ENCODE measurements at regions not wholly inside any gene's neighbourhood (a gene's known extent, or its start where the extent isn't known, plus 50 kb on each side); places are given as distances from the start of the nearest gene placed in this dataset.
A peak's percentile ranks its signal among the peaks of the same experiment; 100 is the strongest.
"Not testable (repeated sequence)": the region's sequence is repeated elsewhere in the genome, so short reads cannot be mapped to it uniquely, and the experiment has no call there.

DNA sequence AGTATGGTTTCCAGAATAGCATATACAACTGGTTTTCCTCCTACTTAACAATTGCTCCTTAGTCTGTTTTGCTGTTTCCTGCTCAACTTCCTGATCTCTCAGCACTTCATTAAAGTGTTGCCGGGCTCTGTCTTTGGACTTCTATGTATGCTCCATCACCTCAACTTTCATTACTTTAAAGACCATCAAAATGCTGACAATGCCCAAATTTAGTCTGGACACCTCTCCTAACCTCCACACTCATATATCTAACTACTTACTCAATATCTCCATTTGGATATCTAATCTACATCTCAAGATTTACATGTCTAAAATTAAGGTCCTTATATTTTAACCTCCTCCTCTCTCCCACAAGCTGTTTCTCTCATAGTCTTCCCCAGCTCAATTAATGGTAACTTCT is 54.4 kb upstream of the LGR5 start:
- no peak for DNase-seq (ENCODE audit: low read depth)
- in situ Hi-C loops (cut with HindIII; ENCODE audit: low pct_unique_long_range_greater_than_20kb, low sequenced_read_pairs): no loop called here

DNA sequence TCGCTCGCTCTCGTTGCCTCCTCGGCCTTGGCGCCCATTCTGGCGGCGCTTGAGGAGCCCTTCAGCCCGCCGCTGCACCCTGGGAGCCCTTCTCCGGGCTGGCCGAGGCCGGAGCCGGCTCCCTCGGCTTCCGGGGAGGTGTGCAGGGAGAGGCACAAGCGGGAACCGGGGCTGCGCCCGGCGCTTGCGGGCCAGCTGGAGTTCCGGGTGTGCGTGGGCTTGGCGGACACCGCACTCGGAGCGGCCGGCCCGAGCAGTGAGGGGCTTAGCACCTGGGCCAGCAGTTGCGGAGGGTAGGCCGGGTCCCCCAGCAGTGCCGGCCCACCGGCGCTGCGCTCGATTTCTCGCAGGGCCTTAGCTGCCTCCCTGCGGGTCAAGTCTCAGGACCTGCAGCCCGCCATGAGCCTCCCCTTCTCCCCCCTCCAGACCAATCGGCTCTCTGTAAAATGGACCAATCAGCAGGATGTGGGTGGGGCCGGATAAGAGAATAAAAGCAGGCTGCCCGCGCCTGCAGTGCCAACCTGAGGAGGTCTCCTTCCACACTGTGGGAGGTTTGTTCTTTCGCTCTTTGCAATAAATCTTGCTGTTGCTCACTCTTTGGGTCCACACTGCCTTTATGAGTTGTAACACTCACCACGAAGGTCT is 62.8 kb upstream of the LGR5 start:
- in situ Hi-C loops (cut with HindIII; ENCODE audit: low pct_unique_long_range_greater_than_20kb, low sequenced_read_pairs); DNase-seq (ENCODE audit: low read depth): not testable (repeated sequence)

DNA sequence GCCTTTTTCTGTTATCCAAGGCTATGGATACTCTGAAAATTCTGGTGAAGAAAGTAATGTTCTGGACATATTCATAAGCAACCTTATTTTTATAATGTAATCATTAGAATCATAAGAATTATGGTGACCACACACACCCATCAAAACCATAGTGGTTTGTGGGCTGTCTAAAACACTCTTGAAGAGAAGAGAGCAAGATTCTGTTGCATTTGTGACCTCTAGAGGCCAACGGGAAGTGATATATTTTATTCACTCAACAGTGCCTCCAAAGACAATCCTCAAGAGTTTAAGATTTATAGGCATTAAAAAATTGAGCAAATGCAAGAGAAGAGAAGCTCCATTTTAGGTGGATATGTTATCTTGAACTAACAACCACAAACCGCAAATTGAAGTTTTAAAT is 68.5 kb upstream of the LGR5 start:
- DNase-seq (ENCODE audit: low read depth): no peak
- in situ Hi-C loops (cut with HindIII; ENCODE audit: low pct_unique_long_range_greater_than_20kb, low sequenced_read_pairs): no loop called here

DNA sequence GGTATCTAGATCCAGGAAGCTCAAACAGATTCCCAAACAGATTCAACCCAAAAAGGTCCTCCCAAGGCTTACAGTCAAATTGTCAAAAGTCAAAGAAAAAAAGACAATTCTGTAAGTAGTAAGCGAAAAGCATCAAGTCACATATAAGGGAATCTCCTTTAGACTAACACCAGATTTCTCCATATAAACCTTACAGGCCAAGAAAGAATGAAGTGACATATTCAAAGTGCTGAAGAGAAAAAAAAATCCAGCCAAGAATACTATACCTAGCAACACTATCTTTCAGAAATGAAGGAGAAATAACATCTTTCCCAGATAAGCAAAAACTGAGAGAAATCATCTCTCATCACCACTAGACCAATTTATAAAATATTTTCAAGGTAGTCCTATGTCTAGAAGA is 79.6 kb upstream of the LGR5 start:
- in situ Hi-C loops (cut with HindIII; ENCODE audit: low pct_unique_long_range_greater_than_20kb, low sequenced_read_pairs): no loop called here

DNA sequence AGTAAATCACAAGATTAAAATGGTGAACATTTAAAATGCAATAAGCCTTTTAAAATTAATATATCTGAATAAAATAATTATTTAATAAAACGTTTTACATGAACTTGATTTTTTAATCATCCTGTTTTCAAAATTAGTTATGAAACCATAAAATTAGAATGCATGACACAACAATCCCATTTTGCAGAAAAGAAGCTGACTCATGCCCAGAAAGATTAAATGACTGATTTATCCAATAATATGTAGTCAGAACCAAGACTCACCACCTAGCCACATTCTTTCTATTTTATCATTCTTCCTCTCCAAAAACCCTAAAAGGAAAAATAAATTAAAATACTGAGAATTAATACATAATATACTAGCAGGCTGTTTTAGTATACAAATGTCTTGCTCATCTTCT is 83.0 kb upstream of the LGR5 start:
- in situ Hi-C loops (cut with HindIII; ENCODE audit: low pct_unique_long_range_greater_than_20kb, low sequenced_read_pairs): no loop called here
- DNase-seq (ENCODE audit: low read depth): no peak

More for the DNA sequence above, 79.6 kb upstream of the LGR5 start:
- no peak for DNase-seq (ENCODE audit: low read depth)

DNA sequence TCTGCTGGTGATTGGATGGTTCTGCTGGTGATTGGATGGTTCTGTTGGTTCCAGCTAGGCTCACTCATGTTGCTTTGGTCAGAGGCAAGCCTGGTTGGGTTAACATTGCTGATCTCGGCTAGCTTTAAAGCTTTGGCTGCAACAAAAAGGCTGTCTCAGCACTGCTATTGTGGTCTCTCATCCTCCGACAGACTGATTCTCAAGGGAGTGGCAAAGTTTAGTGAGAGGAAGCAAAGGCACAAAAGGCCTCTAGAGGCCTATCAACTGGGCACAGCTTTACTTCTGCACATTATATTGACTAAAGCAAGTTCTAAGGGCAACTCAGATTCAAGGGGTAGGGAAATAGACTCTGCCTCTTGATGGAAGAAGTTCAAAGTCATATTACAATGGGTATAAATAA is 84.7 kb upstream of the LGR5 start:
- DNase-seq (ENCODE audit: low read depth): no peak
- in situ Hi-C loops (cut with HindIII; ENCODE audit: low pct_unique_long_range_greater_than_20kb, low sequenced_read_pairs): no loop called here

DNA sequence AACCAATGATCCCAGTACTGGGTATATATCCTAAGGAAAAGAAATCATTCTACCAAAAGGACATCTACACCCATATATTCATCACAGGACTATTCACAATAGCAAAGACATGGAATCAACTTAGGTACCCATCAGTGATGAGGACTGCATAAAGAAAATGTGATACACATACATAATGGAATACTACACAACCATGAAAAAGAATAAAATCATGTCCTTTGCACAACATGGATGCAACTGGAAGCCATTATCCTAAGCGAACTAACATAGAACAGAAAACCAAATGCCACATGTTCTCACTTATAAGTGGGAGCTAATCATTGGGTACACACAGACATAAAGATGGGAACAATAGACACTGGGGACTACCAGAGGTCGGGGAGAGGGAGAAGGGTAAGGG is 86.0 kb upstream of the LGR5 start:
- DNase-seq (ENCODE audit: low read depth): no peak
- in situ Hi-C loops (cut with HindIII; ENCODE audit: low pct_unique_long_range_greater_than_20kb, low sequenced_read_pairs): no loop called here

DNA sequence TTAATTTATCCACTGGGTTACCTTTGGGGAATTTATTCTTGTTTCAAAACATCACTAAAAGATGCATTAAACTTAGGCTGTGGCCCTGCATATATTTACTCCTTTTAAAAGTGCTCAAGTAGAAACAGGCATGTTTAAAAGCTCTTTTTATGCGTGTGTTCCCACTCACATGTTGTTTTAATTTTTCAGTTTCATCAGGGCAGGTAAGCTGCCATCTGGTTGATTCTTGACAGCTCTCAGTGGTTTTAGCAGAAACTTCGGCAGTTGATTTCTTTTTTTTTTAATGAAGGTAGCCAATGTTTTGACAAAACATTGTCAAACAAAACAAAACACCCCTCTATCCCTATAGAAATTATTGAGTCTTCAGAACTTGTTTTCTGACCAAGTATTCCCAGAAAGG is 89.6 kb upstream of the LGR5 start:
- in situ Hi-C loops (cut with HindIII; ENCODE audit: low pct_unique_long_range_greater_than_20kb, low sequenced_read_pairs): no loop called here

DNA sequence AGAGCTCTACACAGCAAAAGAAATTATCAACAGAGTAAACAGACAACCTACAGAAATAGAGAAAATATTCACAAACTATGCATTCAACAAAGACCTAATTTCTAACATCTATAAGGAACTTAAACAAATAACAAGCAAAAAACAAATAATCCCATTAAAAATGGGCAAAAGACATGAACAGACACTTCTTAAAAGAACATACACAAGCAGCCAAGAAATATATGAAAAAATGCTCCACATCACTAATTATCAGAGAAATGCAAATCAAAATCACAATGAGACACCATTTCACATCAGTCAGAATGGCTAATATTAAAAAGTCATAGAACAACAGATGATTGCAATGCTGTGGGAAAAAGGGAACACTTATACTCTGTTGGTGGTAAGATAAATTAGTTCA is 100.7 kb upstream of the LGR5 start:
- in situ Hi-C loops (cut with HindIII; ENCODE audit: low pct_unique_long_range_greater_than_20kb, low sequenced_read_pairs): no loop called here
- DNase-seq (ENCODE audit: low read depth): no peak

More for the DNA sequence above, 89.6 kb upstream of the LGR5 start:
- DNase-seq (ENCODE audit: low read depth): no peak

DNA sequence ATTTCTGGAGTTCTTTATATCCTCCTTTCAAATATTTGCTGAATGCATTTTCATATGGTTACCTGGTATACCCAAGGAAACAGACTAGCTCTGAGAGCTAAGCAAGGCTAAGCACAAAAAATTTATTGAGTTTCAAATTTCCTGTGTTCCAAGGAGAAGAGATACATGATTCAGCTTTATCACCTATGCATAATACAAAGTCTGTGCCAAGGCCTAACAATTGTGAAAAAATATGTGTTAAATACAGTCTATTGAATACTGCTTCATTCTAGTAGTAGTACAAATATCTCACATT is 103.7 kb upstream of the LGR5 start:
- DNase-seq (ENCODE audit: low read depth): no peak
- in situ Hi-C loops (cut with HindIII; ENCODE audit: low pct_unique_long_range_greater_than_20kb, low sequenced_read_pairs): no loop called here

DNA sequence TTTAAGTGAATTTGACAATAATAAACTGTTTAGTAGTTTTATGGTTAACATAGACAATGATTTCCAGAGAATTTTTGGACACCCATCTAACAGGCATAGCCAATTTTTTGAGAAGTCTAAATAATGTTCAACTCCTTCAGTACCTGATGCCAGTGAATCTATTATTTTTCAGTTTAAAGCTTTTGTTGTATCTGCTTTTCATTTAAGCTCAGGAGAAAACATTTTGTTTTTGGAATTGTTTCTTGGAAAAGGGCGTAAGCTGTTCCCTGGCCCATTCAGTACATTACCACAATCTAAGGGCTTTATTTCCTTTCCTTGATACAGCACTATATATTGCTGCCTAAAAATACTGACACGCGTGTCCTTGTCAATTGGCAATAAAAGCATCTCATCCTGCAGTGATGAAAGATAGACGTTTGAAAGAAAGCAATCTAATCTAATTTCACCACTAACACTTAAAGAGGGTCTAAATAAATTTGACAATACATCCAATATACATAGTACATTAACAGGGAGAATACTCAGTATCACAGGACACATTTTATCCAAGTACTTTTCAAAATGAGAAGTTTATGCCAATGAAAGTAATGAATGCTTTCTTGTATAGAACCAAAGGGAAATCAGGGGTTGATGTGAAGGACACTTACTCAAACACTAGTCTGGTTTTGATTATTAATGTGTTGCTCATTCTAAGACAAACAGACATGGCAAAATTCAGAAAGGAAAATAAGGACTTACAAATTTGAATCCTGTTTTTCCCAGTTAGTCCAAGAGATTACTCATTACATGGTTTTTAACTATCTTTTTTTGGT is 104.2 kb upstream of the LGR5 start:
- in situ Hi-C loops (cut with HindIII; ENCODE audit: low pct_unique_long_range_greater_than_20kb, low sequenced_read_pairs): no loop called here
- no peak for DNase-seq (ENCODE audit: low read depth)

DNA sequence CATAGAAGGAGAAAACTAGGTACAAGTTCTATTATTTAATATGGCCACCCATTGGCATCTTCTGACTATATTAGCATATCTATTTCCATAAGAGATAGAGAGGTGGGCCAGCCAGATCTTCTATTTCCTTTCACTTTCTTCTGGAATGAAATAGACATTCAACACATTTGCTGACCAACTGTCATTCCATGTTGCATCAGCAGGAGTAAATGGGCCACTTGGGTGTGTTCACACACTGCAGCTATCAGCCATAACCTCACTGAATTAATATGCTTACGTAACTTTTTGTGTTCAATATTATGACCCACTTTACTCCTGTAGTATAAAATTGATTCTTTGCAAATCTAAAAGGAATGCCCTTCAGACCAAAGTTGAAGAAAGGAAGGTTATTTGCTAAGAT is 106.2 kb upstream of the LGR5 start:
- DNase-seq (ENCODE audit: low read depth): no peak
- in situ Hi-C loops (cut with HindIII; ENCODE audit: low pct_unique_long_range_greater_than_20kb, low sequenced_read_pairs): no loop called here

DNA sequence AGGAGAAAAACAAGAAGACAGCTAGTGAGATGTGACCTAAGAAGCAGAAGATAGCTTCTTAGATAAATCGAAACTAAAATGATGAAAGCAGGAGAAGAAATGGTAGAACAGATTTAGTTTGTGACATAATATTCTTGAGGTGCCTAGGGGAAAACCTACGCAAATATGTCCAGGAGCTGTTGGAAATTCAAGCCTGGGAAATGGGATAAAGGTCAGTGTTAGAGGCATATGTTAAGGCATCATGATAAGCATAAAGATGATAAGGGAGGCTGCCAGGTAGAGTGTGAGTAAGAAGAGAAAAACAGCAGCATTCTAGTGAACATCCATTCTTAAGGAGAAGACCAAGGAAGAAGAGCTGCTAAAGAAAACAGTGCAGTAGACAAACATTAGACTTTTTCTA is 109.6 kb upstream of the LGR5 start:
- in situ Hi-C loops (cut with HindIII; ENCODE audit: low pct_unique_long_range_greater_than_20kb, low sequenced_read_pairs): no loop called here
- DNase-seq (ENCODE audit: low read depth): no peak

DNA sequence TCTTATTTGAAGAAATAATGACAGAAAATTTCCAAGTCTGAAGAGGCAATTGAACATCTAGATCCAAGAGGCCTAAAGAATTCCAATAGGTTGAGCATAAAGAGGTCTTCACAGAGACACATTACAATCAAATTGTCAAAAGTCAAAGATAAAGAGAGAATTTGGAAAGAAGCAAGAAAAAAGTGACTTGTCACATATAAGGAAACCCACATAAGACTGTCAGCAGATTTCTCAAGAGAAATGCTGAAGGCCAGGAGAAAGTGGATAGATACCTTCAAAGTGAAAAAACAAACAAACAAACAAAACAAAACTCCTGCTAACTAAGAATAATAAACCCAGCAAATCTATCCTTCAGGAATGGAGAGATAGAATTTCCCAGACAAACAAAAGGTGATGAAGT is 118.1 kb upstream of the LGR5 start:
- in situ Hi-C loops (cut with HindIII; ENCODE audit: low pct_unique_long_range_greater_than_20kb, low sequenced_read_pairs): no loop called here
- DNase-seq (ENCODE audit: low read depth): no peak

DNA sequence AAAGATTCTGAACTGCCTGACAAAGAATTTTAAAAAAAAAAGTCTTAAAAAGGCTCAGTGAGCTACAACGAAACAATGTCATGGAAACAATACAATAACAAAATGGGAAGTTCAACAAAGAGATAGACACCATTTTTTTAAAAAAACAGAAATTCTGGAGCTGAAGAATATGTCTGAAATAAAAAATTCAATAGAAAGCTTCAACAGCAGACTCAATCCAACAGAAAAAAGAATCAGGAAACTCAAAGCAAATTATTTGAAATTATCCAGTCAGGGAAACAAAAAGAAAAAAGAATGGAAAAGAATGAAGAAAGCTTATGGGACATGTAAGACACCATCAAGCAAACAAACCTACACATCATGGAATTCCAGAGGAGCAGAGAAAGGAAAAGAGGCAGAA is 118.5 kb upstream of the LGR5 start:
- no peak for DNase-seq (ENCODE audit: low read depth)
- in situ Hi-C loops (cut with HindIII; ENCODE audit: low pct_unique_long_range_greater_than_20kb, low sequenced_read_pairs): no loop called here

DNA sequence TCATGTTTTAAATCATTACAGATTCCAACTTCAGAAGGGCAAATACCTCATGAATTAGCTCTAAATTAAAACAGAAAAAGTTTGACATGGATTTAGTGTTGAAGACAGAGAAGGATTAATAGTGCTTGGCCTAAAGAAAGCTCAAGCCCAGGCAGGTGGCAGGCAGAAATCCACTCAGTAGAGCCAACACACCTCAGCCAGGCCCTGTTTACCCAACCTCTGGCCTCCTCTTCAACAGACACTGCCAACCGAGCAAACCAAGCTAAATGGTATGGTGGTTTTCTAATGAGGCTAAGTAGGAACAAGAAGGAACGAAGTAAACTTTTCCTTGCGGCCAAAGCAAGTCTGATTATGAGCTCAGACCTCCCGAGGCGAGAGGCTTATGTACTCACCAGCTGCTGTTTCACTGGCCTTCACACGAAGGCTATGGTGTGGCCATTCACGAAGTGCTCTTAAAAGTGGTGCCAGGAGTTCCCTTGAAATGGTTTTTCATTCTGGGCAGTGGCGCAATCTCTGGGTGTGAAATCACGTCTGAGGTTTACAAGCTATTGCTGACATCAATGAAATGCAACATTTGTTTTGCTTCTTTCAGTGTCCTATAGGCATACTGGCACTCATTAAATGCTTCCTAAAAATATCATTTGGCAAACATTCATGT is 124.1 kb upstream of the LGR5 start:
- in situ Hi-C loops (cut with HindIII; ENCODE audit: low pct_unique_long_range_greater_than_20kb, low sequenced_read_pairs): no loop called here
- no peak for DNase-seq (ENCODE audit: low read depth)

DNA sequence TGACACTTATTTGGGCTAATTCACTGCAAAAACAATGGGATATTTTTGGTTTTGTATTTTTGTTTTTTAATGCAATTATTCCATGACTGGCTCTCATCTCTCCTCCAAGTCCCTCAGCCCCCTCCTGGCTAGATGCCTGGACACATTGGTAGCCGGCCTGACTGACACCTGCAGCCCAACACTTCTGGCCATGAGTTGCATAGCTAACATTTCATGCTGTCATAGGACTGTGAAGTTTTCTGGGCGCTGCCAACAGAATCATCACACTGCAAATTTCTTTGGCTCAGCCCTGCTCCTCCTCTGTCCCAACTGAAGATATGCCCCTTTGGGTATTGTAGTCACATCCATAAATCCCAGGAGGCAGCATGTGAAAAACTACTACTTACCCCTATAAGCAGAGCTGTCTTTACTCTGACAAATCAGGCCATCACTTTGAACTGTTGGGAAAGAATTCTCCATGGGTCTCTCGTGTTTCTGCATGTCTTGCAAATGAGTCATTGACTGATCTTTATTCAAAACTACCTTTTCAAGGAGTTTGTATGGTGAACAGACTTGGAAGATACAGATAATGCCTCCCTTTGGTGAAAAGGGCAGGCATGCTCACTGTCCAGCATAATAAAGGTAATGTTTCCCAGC is 126.7 kb upstream of the LGR5 start:
- in situ Hi-C loops (cut with HindIII; ENCODE audit: low pct_unique_long_range_greater_than_20kb, low sequenced_read_pairs): no loop called here

DNA sequence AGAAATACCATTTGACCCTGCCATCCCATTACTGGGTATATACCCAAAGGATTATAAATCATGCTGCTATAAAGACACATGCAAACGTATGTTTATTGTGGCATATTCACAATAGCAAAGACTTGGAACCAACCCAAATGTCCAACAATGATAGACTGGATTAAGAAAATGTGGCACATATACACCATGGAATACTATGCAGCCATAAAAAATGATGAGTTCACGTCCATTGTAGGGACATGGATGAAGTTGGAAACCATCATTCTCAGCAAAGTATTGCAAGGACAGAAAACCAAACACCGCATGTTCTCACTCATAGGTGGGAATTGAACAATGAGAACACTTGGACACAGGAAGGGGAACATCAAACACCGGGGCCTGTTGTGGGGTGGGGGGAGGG is 128.0 kb upstream of the LGR5 start:
- in situ Hi-C loops (cut with HindIII; ENCODE audit: low pct_unique_long_range_greater_than_20kb, low sequenced_read_pairs); DNase-seq (ENCODE audit: low read depth): not testable (repeated sequence)

More for the DNA sequence above, 126.7 kb upstream of the LGR5 start:
- DNase-seq (ENCODE audit: low read depth): peak; percentile 16

DNA sequence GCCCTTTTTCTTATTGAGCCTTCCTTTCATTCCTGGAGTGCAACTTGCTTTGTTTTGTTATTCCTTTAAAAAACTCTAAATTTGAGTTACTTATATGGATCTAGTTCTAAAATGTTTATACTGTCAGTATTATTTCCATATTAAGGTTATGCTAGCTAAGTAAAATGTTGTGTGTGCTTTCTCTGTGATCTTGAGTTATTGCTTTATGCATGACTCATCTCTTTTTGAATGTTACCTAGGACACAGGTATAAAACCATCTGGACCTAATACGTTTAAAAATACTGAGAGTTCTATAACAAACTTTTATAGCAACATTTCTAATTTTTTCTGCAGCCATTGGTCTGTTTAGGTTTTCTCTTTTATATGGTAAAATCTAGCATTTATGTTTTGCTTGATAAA is 132.8 kb upstream of the LGR5 start:
- no peak for DNase-seq (ENCODE audit: low read depth)
- in situ Hi-C loops (cut with HindIII; ENCODE audit: low pct_unique_long_range_greater_than_20kb, low sequenced_read_pairs): no loop called here

All from Caki2 (cell line).